T47D (cell line): ENCODE measurements at regions not wholly inside any gene's neighbourhood (a gene's known extent, or its start where the extent isn't known, plus 50 kb on each side); places are given as distances from the start of the nearest gene placed in this dataset.

Experiments
- DNase-seq, 2 experiments: peaks; one replicate each; pipeline versions ENCODE4 v3.0.0 to v3.0.0-alpha.2; 2011 to 2012; ENCODE audit warnings: low read depth in 1 of 2, low spot score in 1 of 2
- JUND ChIP-seq: IDR thresholded peaks from 2 replicates; pipeline ENCODE4 v1.6.1; 2012; ENCODE audit warnings: low read depth
- in situ Hi-C: cut with HindIII; loops from 2 replicates; pipeline ENCODE4 v1.10.0; 2016; ENCODE audit warnings: low sequenced_read_pairs, low pct_unique_long_range_greater_than_20kb

GRCh38 chr11:41897991-41898390 lies 438.5 kb upstream of the LRRC4C start:
- in situ Hi-C loops = no loop called here
- TF ChIP-seq JUND = no peak
- DNase-seq = no peak

GRCh38 chr11:41917900-41918299 lies 458.4 kb upstream of the LRRC4C start:
- in situ Hi-C loops = no loop called here
- DNase-seq = no peak
- TF ChIP-seq JUND = no peak

GRCh38 chr11:41920374-41920773 lies 460.9 kb upstream of the LRRC4C start:
- in situ Hi-C loops = no loop called here
- DNase-seq = no peak
- TF ChIP-seq JUND = no peak

GRCh38 chr11:41921746-41922390 lies 462.4 kb upstream of the LRRC4C start:
- DNase-seq = no peak
- in situ Hi-C loops = no loop called here
- TF ChIP-seq JUND = no peak

GRCh38 chr11:41926339-41926738 lies 466.9 kb upstream of the LRRC4C start:
- no peak for DNase-seq
- in situ Hi-C loops = no loop called here
- TF ChIP-seq JUND = no peak

- no peak for TF ChIP-seq JUND
- in situ Hi-C loops = no loop called here
- DNase-seq = no peak
Observed at GRCh38 chr11:41935241-41935640, 475.8 kb upstream of the LRRC4C start.

GRCh38 chr11:41935795-41936194 lies 476.3 kb upstream of the LRRC4C start:
- in situ Hi-C loops = no loop called here
- TF ChIP-seq JUND = no peak
- DNase-seq = no peak

GRCh38 chr11:41943656-41944055 lies 484.2 kb upstream of the LRRC4C start:
- no peak for DNase-seq
- in situ Hi-C loops = no loop called here
- TF ChIP-seq JUND = no peak

- TF ChIP-seq JUND = no peak
- in situ Hi-C loops = no loop called here
- peak in 1 of 2 experiments; percentile 7 for DNase-seq
Observed at GRCh38 chr11:41947392-41947791, 487.9 kb upstream of the LRRC4C start.

GRCh38 chr11:41950470-41951143 lies 491.2 kb upstream of the LRRC4C start:
- in situ Hi-C loops = no loop called here
- no peak for DNase-seq
- no peak for TF ChIP-seq JUND

- in situ Hi-C loops = no loop called here
- no peak for DNase-seq
- TF ChIP-seq JUND = no peak
Observed at GRCh38 chr11:41954034-41954433, 494.6 kb upstream of the LRRC4C start.

- DNase-seq = no peak
- no peak for TF ChIP-seq JUND
- in situ Hi-C loops = no loop called here
Observed at GRCh38 chr11:41955066-41955465, 495.6 kb upstream of the LRRC4C start.

GRCh38 chr11:41955635-41956400 lies 496.4 kb upstream of the LRRC4C start:
- in situ Hi-C loops = no loop called here
- no peak for DNase-seq
- no peak for TF ChIP-seq JUND

GRCh38 chr11:41963406-41963805 lies 504.0 kb upstream of the LRRC4C start:
- no peak for DNase-seq
- no peak for TF ChIP-seq JUND
- in situ Hi-C loops = no loop called here
